Hematopoietic multipotent progenitor cell treated with erythropoietin and hydrocortisone succinate and interleukin-3 and kit ligand, for 8 days (in vitro differentiated cells): ENCODE measurements at regions not wholly inside any gene's neighbourhood (a gene's known extent, or its start where the extent isn't known, plus 50 kb on each side); places are given as distances from the start of the nearest gene placed in this dataset.
"Not testable (repeated sequence)": the region's sequence is repeated elsewhere in the genome, so short reads cannot be mapped to it uniquely, and the experiment has no call there.

Source experiments
- DNase-seq: peaks from one replicate; pipeline ENCODE4 v3.0.0-alpha.2; 2015

DNA sequence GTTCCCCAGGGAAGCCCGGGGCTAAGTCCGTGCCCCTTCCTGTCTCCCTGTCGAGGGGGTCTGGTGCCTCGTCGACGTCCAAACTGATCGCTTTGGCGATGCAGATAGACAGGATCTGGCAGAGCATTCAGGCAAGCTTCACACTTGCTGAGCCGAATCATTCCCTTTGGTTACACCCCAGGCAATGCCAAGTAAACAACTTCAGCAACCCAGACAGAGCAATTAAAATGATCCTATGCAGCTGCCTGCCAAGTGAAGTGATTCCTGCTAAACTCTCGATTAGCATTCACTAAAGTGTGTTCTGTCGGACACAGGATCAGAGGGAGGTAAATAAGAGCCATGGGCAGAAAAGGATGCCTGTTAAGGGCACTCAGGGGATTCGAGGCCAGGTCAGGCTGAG is 108.2 kb upstream of the RAB12 start:
- no peak for DNase-seq

DNA sequence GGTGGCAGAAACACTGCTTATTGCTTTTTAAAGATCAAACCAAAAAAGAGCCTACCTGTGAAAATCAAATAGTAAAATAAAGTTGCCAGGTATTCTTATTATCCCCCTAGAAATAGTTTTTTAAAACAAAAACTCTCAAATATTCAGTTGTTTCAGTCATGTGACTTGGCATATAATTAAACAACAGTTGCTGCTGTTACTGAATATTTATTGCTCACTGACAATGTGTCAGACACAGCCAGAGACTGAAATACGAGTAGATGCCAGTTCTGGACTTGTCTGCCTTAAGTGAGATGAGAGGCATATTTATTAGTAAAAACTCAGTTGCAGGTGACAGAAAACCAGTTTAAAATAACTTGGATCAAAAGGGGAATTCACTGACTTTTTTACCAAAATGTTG is 106.0 kb upstream of the RAB12 start:
- no peak for DNase-seq

DNA sequence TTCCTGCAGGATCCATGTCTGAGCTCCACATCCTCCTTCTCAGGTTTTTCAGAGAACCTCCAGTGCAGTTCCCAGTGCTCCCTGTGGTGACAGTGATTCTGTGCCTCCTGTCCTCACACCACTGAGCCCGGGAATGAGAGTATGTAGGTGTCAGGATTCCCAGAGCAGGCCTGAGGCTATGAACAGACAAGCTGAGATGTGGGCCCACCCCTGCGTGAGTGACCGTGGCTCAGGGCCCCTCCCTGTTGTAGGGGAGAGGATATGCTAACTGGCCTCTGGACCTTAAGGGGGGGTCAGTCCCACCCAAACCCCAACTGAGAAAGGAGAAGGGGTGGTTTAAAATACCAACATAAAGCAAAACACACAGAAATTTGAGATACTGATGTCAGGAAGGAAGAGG is 104.8 kb upstream of the RAB12 start:
- DNase-seq, result no peak

DNA sequence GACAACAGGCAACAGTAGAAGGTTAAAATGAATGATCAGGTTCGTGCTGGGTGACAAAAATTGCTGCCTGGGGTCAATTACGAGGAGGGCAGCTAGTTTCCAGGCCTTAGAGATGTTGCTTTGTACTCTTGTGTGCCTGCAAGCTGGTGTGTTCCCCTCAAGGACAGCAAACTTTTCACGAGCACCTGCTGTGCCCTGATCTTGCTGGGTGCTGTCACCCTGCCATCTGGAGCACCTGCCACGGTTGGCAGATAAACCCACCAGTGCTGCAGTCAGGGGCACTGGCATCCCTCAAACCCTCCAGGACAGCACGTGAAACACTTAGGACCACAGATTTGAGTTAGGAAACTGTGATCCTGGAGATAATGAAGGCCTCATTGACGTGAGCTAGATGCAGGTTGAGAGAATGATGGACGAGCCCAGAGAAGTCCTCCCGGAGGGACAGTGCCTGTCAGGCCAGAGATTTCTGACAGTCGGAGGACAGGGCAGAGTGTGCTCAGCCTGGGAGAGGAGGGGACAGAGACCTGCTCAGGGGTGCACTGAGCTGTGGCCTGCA is 104.3 kb upstream of the RAB12 start:
- DNase-seq, result no peak

GRCh38 chr18:8506251-8507049 is 102.8 kb upstream of the RAB12 start:
- DNase-seq, result no peak

DNA sequence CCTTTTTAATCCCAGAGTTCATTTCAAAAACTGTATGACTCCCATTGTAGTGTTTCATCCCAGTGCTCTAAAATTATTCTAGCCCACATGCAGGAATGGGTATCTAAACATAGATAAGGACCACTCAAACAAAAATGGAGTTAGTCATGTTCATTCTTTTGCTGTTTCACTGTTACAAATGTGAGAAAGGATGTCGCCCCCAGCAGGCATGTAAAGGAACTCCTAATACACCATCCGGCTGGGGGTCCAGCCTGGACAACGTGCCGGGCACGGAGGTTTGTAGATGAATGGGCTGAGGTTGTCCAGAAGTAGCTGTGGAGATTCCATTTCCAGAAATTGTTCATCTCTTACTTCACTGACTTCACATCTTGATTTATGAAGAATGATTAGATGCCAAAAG is 101.9 kb upstream of the RAB12 start:
- DNase-seq, result no peak

DNA sequence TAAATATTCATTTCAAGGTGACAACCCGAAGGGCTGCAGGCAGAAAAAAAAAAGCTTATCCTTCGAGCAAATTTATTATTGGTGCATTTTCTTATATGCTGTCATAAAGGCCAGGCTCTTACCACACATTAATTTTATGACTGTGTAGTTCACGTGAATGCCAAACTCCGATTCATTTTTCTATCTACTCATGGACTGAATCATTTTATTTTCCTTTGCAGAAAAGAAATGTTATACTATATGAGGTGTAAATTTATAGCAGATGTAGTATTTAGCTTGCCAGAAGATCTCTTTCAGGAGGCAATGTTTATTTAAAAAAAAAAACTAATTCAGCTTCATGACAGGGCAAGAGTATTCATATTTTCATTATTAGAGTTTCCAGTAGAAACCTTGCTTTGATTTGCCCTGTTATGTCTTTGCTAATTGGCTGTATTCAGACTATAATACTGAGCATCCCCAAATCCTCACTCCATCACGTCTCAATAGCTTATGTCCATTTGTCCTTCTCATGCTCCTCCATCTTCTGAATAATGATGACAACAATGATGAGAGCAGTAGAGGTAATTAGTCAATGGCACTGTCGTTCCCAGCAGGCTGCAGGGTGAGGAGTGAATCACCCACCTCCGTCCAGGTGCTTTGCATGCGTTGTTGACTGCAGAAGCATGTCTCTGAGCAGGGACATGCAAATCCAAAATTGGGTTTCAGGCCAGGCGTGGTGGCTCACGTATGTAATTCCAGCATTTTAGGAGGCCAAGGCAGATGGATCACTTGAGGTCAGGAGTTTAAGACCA is 101.1 kb upstream of the RAB12 start:
- no peak for DNase-seq

DNA sequence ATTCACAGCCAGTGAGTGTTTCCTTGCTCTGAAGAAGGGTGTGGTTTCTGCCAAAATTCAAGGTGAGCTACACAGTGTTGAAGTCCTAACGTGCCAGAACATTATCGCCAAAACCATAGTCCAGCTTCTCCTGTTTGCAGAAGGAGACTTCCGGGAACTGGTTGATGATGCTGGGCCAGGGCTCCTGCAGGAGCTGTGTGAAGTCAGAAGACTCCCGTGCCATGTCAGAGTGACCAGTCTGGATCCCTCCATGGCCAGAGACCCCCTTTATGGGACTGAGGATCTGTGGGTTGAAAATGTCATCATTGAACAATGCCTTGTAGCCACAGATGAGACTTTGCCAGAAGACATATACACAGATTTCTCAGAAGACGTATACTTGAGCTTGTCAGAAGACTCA is 96.0 kb upstream of the RAB12 start:
- no peak for DNase-seq

DNA sequence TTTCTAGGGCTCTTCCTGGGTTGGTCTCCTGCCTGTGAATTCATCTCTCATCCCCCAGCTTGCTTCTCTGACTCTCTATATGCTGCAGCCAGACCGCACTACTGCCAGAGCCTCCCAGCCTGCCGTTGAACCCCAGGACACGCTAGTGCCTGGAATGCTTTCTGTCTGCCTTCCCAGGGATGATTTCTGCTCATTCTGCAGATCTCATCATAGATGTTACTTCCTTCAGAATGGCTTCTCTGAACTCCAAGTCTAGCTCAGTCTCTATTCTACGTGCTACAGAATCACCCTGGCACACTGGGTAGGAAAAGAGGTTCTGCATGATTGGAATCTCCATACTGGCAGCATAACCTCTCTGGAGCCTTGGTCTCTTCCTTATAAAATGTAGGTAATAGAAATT is 94.8 kb upstream of the RAB12 start:
- no peak for DNase-seq

DNA sequence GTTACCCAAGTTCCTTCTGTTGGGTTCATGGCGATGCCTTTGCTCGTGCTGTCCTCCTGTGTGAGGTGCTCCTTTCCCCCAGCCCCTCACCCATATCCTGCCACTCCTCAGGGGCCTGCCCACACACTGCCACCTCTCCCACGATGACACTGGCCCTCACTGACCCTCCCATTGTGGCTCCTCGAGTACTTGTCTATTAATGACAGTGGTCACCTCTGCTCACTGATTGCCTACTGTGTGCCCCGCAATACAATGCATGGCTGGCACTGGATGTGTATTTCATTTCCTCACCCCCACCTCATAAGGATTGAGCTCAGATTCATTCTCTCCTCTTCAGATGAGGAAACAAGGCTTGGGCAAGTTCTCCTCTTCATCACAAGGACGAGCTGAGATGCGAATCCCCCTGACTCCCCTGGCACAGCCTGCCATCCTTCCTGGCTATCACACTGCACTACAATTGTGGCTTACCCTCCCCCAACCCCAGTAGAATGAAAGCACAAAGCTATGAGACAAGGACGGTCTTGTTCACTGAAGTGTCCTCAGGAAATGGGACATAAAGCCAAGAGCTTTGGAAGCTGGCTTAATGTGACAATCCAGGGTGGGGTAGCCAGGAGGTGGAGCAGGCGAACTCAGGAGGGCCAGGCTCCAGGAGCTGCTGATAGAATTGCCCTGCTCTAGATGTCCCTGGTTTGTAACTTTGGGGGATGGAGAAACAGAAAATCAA is 93.9 kb upstream of the RAB12 start:
- DNase-seq, result no peak

GRCh38 chr18:8516371-8517250 is 92.6 kb upstream of the RAB12 start:
- no peak for DNase-seq

- no peak for DNase-seq
Observed at GRCh38 chr18:8517276-8517675, 92.0 kb upstream of the RAB12 start.

DNA sequence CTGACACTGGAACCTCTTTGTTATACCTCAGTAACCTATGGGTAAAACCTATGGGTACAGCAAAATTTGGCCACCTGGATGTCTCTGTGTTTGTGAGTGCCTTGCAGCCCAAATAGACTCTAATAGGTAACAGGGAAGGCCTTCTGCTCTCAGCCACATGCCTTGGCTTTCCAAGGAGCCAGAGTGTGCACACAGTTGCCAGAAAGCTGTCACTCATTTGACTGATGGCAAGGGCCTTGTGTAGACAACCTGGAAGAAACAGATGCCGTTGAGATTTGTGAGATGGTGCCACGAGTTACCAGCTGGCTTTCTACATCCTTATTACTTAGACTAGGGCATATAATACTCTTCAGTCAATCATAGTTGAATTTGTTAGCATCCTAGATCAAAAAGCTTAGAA is 90.1 kb upstream of the RAB12 start:
- no peak for DNase-seq

DNA sequence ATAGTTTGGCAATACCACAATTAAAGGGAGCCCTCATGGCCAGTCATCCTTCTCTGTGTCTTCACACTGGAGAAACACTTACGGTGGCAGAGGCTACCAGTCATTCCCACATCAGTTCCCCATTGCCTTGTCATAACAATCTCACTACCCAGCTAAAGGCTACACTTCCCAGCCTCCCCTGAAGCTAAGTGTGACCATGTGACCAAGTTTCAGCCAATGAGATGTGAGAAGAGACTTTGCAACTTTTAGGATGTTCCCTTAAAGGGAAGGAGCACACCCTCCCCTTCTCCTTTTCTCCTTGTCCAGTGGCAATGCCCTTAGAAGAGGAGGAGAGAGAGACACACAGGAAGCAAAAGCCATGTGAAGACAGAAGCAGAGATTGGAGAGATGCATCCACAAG is 89.0 kb upstream of the RAB12 start:
- no peak for DNase-seq

- no peak for DNase-seq
Observed at GRCh38 chr18:8522756-8523155, 86.5 kb upstream of the RAB12 start.

DNA sequence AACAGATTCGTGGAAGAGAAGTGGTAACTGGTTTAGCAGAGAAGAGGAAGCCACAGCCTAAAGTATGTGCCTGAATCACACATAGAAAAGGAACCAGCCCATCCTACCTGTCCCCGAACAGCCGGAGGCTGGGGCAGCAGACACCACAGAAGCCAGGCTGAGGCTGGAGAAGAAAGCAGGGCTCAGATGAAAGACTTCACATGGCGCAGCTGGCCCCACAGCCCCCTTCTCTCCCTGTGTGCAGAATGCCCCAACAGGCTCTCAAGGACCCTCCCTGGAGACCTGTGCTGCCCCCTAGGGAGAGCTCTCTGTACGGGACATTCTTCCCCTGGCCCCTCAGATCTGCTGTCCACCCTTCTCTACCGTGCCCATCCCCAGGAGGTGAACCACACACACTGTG is 83.5 kb upstream of the RAB12 start:
- no peak for DNase-seq

- no peak for DNase-seq
Observed at GRCh38 chr18:8526332-8526731, 82.9 kb upstream of the RAB12 start.

GRCh38 chr18:8529609-8530008 is 79.6 kb upstream of the RAB12 start:
- DNase-seq, result no peak

DNA sequence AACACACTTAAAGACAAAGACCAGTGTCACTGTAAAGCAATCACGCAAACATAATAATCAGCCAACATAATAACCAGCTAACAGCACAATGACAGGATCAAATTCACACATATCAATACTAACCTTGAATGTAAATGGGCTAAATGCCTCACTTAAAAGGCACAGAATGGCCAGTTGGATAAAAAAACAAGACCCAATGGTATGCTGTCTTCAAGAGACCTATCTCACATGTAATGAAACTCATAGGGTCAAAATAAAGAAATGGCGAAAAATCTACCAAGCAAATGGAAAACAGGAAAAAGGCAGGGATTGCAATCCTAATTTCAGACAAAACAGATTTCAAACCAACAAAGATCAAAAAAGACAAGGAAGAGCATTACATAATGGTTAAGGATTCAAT is 78.2 kb upstream of the RAB12 start:
- DNase-seq, result not testable (repeated sequence)

GRCh38 chr18:8536231-8536630 is 73.0 kb upstream of the RAB12 start:
- DNase-seq, result no peak

- DNase-seq, result no peak
Observed at GRCh38 chr18:8536922-8537321, 72.3 kb upstream of the RAB12 start.

- no peak for DNase-seq
Observed at GRCh38 chr18:8537400-8537799, 71.8 kb upstream of the RAB12 start.

GRCh38 chr18:8538935-8539334 is 70.3 kb upstream of the RAB12 start:
- DNase-seq, result no peak
